ENCODE measurements at regions not wholly inside any gene's neighbourhood (a gene's known extent, or its start where the extent isn't known, plus 50 kb on each side); places are given as distances from the start of the nearest gene placed in this dataset.

DNA sequence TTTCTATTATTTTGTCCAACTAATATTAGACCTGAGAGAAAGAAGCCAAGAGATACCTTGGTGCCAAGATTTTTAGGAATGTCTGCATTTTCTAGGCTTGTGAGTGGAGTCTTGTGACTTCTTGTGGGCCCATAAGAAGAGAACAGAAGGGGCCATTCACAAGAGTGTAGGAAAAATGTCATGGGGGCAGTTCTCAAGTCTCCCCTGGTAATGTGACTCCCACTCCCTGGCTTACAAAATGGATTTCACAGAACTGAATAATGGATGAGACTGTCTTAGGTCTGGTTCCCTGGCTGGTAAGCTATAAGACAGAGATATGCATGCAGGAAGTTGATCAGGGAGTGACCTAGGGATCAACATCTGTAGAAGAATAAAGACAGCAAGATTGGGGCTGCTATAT is 181.3 kb downstream of the CBLN1 start:
- in situ Hi-C loops (cut with HindIII; ENCODE audit: low pct_unique_long_range_greater_than_20kb, low sequenced_read_pairs) (no loop called here), intact Hi-C loops (cut with micrococcal nuclease; ENCODE audit: unreplicated experiment) (no loop called here)
- H3K27ac ChIP-seq (ENCODE audit: low read length), result no peak overlapping the region
- DNase-seq (ENCODE audit: low read depth, low spot score) (no peak), ATAC-seq (no peak)
- ChIA-PET CTCF (no interaction called here), POLR2A (no interaction called here)
- TF ChIP-seq, protein P1, sequence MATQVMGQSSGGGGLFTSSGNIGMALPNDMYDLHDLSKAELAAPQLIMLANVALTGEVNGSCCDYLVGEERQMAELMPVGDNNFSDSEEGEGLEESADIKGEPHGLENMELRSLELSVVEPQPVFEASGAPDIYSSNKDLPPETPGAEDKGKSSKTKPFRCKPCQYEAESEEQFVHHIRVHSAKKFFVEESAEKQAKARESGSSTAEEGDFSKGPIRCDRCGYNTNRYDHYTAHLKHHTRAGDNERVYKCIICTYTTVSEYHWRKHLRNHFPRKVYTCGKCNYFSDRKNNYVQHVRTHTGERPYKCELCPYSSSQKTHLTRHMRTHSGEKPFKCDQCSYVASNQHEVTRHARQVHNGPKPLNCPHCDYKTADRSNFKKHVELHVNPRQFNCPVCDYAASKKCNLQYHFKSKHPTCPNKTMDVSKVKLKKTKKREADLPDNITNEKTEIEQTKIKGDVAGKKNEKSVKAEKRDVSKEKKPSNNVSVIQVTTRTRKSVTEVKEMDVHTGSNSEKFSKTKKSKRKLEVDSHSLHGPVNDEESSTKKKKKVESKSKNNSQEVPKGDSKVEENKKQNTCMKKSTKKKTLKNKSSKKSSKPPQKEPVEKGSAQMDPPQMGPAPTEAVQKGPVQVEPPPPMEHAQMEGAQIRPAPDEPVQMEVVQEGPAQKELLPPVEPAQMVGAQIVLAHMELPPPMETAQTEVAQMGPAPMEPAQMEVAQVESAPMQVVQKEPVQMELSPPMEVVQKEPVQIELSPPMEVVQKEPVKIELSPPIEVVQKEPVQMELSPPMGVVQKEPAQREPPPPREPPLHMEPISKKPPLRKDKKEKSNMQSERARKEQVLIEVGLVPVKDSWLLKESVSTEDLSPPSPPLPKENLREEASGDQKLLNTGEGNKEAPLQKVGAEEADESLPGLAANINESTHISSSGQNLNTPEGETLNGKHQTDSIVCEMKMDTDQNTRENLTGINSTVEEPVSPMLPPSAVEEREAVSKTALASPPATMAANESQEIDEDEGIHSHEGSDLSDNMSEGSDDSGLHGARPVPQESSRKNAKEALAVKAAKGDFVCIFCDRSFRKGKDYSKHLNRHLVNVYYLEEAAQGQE (IDR thresholded peaks at IDR 0.05; ENCODE audit: insufficient read depth in 1 of 2, low read depth in 2 of 2, low read length in 1 of 2), result no peak
- no peak for TF ChIP-seq CTCF (IDR thresholded peaks at IDR 0.05)
- no peak for TF ChIP-seq TCF7L2 (IDR thresholded peaks at IDR 0.05; ENCODE audit: low read depth, low read length)
- TF ChIP-seq SIN3A (IDR thresholded peaks at IDR 0.05; ENCODE audit: borderline replicate concordance, insufficient read depth, low read depth, low read length), result no peak
- TF ChIP-seq POLR2AphosphoS5 (IDR thresholded peaks at IDR 0.05; ENCODE audit: low read depth, low read length), result no peak
- BruUV-seq (replicated peaks), result no TSS peak
- no peaks in the 10 kb centered on the region for H3K36me3 ChIP-seq (ENCODE audit: control insufficient read depth, insufficient read depth, low read length)
- no peaks in the 10 kb centered on the region for H3K4me1 ChIP-seq (ENCODE audit: control insufficient read depth, insufficient read depth, low read length)
- H3K9me3 ChIP-seq (ENCODE audit: control insufficient read depth, insufficient read depth, low read depth, low read length), result no peaks in the 10 kb centered on the region
- H3K27me3 ChIP-seq (ENCODE audit: control insufficient read depth, insufficient read depth, low read length), result no peaks in the 10 kb centered on the region
- no peak overlapping the region for H3K4me3 ChIP-seq (ENCODE audit: low read depth in 2 of 2, low read length in 2 of 2)

DNA sequence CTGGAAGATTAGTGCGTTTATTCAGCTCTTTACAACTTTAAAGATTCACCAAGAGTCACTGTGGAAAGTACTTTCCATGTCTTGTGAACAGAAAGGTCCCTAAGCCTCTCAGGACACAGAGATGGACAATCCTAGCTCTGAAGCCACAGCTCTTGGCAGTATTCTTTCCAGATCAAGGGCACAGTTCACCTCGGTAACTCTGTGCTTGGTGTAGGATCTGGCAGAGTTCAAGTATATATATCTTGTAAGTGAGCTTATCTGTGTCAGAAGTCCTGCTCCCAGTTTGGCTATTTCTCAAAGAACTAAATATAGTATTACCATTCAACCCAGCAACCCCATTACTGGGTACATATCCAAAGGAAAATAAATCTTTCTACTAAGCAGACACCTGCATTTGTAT is 183.7 kb downstream of the CBLN1 start:
- no peak for ATAC-seq
- Histone ChIP-seq H3K4me1 (ENCODE audit: control insufficient read depth, insufficient read depth, low read length) (no peaks in the 10 kb centered on the region), H3K27me3 (ENCODE audit: control insufficient read depth, insufficient read depth, low read length) (no peaks in the 10 kb centered on the region), H3K36me3 (ENCODE audit: control insufficient read depth, insufficient read depth, low read length) (no peaks in the 10 kb centered on the region), H3K9me3 (ENCODE audit: control insufficient read depth, insufficient read depth, low read depth, low read length) (no peaks in the 10 kb centered on the region), H3K27ac (ENCODE audit: low read length) (no peak overlapping the region), H3K4me3 (ENCODE audit: low read depth in 2 of 2, low read length in 2 of 2) (no peak overlapping the region)
- no TSS peak for BruUV-seq (replicated peaks)
- POLR2A ChIA-PET, result no interaction called here
- no peak for TF ChIP-seq CTCF (IDR thresholded peaks at IDR 0.05)
- no peak for TF ChIP-seq POLR2AphosphoS5 (IDR thresholded peaks at IDR 0.05; ENCODE audit: low read depth, low read length)
- no peak for TF ChIP-seq SIN3A (IDR thresholded peaks at IDR 0.05; ENCODE audit: borderline replicate concordance, insufficient read depth, low read depth, low read length)
- TF ChIP-seq, protein P1 (IDR thresholded peaks at IDR 0.05; ENCODE audit: insufficient read depth in 1 of 2, low read depth in 2 of 2, low read length in 1 of 2), result no peak
- no peak for TF ChIP-seq TCF7L2 (IDR thresholded peaks at IDR 0.05; ENCODE audit: low read depth, low read length)
- intact Hi-C loops (cut with micrococcal nuclease; ENCODE audit: unreplicated experiment) (no loop called here), in situ Hi-C loops (cut with HindIII; ENCODE audit: low pct_unique_long_range_greater_than_20kb, low sequenced_read_pairs) (no loop called here)
- no peak for DNase-seq (ENCODE audit: low read depth, low spot score)
- CTCF ChIA-PET, result no interaction called here

Measured in Panc1 (cell line).